ENCODE measurements at regions not wholly inside any gene's neighbourhood (a gene's known extent, or its start where the extent isn't known, plus 50 kb on each side); places are given as distances from the start of the nearest gene placed in this dataset.

DNA sequence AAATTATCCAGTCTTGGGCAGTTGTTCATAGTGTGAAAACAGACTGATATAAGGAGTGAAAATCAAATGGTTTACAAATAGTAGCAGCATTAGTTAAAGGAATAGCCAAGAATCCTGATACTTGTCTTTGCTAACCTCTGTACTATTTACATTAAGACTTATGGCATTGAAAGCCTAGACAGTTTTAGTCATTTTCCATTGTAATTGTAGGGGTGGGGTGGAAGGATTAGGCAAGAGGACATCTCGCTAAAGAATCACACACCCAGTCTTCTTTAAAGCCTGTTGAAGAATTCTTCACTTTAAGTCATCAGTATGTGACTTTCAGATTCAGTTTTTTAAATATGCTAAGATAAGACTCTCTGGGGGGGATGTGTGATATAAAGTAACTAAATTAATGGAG is 207.5 kb upstream of the PHACTR1 start:
- TF ChIP-seq, protein P1, sequence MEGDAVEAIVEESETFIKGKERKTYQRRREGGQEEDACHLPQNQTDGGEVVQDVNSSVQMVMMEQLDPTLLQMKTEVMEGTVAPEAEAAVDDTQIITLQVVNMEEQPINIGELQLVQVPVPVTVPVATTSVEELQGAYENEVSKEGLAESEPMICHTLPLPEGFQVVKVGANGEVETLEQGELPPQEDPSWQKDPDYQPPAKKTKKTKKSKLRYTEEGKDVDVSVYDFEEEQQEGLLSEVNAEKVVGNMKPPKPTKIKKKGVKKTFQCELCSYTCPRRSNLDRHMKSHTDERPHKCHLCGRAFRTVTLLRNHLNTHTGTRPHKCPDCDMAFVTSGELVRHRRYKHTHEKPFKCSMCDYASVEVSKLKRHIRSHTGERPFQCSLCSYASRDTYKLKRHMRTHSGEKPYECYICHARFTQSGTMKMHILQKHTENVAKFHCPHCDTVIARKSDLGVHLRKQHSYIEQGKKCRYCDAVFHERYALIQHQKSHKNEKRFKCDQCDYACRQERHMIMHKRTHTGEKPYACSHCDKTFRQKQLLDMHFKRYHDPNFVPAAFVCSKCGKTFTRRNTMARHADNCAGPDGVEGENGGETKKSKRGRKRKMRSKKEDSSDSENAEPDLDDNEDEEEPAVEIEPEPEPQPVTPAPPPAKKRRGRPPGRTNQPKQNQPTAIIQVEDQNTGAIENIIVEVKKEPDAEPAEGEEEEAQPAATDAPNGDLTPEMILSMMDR (IDR thresholded peaks at IDR 0.05), result no peak
- no peak for TF ChIP-seq POLR2A (IDR thresholded peaks at IDR 0.05)

All from esophagus squamous epithelium (tissue), 4 donors.